ENCODE measurements at regions not wholly inside any gene's neighbourhood (a gene's known extent, or its start where the extent isn't known, plus 50 kb on each side); places are given as distances from the start of the nearest gene placed in this dataset.
"Not testable (repeated sequence)": the region's sequence is repeated elsewhere in the genome, so short reads cannot be mapped to it uniquely, and the experiment has no call there.

DNA sequence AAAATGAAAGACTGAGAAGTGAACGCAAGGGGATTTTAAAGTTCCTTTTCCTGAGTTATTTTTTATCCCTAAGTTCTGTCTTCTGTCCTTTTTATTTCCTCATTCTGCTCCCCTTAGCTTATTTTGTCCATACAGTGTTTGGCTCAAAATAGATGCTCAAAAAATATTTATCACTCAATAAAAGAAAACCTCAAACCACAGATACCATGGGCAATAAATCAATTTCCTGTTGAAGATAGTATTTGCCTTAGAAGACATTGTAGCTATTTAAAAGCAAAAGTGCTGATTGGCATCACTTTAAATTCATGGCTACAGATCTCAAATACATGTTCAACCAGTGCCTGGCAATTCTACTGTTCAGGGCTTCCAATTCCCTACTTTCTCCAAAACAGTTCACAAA, 316.5 kb upstream of the ADAMTS9 start:
- peak; percentile 31 for DNase-seq (ENCODE audit: low read depth)
- Histone ChIP-seq H3K79me2 (ENCODE audit: insufficient read depth, low read length) (no peaks in the 10 kb centered on the region), H4K20me1 (ENCODE audit: insufficient read depth, low read length) (no peaks in the 10 kb centered on the region), H3K4me1 (ENCODE audit: insufficient read depth, low read length) (peaks cover 15% of the 10 kb centered on the region), H3K36me3 (ENCODE audit: insufficient read depth, low read length) (no peaks in the 10 kb centered on the region), H3K27me3 (ENCODE audit: insufficient read depth, low read length) (no peaks in the 10 kb centered on the region), H3K4me3 (ENCODE audit: insufficient read depth, low read depth, low read length) (no peak overlapping the region), H2AFZ (ENCODE audit: low read depth, low read length) (no peak overlapping the region), H3K4me2 (ENCODE audit: low read length) (no peak overlapping the region), H3K9ac (ENCODE audit: low read length) (no peak overlapping the region), H3K9me3 (ENCODE audit: insufficient read depth, low read depth, low read length) (no peaks in the 10 kb centered on the region), H3K27ac (ENCODE audit: low read depth, low read length) (no peak overlapping the region)
- H3K27ac Mint-ChIP-seq (ENCODE audit: unreplicated experiment), result no peak overlapping the region
- H3K27me3 Mint-ChIP-seq (ENCODE audit: low read depth, unreplicated experiment), result no peaks in the 10 kb centered on the region
- TF ChIP-seq, protein P1, sequence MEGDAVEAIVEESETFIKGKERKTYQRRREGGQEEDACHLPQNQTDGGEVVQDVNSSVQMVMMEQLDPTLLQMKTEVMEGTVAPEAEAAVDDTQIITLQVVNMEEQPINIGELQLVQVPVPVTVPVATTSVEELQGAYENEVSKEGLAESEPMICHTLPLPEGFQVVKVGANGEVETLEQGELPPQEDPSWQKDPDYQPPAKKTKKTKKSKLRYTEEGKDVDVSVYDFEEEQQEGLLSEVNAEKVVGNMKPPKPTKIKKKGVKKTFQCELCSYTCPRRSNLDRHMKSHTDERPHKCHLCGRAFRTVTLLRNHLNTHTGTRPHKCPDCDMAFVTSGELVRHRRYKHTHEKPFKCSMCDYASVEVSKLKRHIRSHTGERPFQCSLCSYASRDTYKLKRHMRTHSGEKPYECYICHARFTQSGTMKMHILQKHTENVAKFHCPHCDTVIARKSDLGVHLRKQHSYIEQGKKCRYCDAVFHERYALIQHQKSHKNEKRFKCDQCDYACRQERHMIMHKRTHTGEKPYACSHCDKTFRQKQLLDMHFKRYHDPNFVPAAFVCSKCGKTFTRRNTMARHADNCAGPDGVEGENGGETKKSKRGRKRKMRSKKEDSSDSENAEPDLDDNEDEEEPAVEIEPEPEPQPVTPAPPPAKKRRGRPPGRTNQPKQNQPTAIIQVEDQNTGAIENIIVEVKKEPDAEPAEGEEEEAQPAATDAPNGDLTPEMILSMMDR (IDR thresholded peaks at IDR 0.05; ENCODE audit: insufficient read depth, low read depth, low read length), result no peak
- TF ChIP-seq EZH2 (IDR thresholded peaks at IDR 0.05; ENCODE audit: insufficient read depth, low read length), result no peak
- no peak for FAIRE-seq
- peaks cover 46% of the 10 kb centered on the region for H3K4me1 Mint-ChIP-seq (ENCODE audit: low read depth, unreplicated experiment)
- no peaks in the 10 kb centered on the region for H3K36me3 Mint-ChIP-seq (ENCODE audit: low read depth, unreplicated experiment)
- peaks cover 3% of the 10 kb centered on the region for H3K9me3 Mint-ChIP-seq (ENCODE audit: unreplicated experiment)
- no peak overlapping the region for H3K4me3 Mint-ChIP-seq (ENCODE audit: unreplicated experiment)

DNA sequence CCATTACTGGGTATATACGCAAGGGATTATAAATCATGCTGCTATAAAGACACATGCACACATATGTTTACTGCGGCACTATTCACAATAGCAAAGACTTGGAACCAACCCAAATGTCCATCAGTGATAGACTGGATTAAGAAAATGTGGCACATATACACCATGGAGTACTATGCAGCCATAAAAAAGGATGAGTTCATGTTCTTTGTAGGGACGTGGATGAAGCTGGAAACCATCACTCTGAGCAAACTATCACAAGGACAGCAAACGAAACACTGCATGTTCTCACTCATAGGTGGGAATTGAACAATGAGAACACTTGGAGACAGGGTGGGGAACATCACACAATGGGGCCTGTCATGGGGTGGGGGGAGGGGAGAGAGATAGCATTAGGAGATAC, 313.3 kb upstream of the ADAMTS9 start:
- H3K9me3 Mint-ChIP-seq (ENCODE audit: unreplicated experiment); H2AFZ ChIP-seq (ENCODE audit: low read depth, low read length); H3K4me3 Mint-ChIP-seq (ENCODE audit: unreplicated experiment); H3K9me3 ChIP-seq (ENCODE audit: insufficient read depth, low read depth, low read length); H3K79me2 ChIP-seq (ENCODE audit: insufficient read depth, low read length); H3K4me3 ChIP-seq (ENCODE audit: insufficient read depth, low read depth, low read length); H3K27ac ChIP-seq (ENCODE audit: low read depth, low read length); FAIRE-seq; H3K4me1 ChIP-seq (ENCODE audit: insufficient read depth, low read length); H3K4me2 ChIP-seq (ENCODE audit: low read length); DNase-seq (ENCODE audit: low read depth); H3K36me3 ChIP-seq (ENCODE audit: insufficient read depth, low read length); H3K27me3 Mint-ChIP-seq (ENCODE audit: low read depth, unreplicated experiment); H3K27ac Mint-ChIP-seq (ENCODE audit: unreplicated experiment); H4K20me1 ChIP-seq (ENCODE audit: insufficient read depth, low read length); H3K36me3 Mint-ChIP-seq (ENCODE audit: low read depth, unreplicated experiment); H3K27me3 ChIP-seq (ENCODE audit: insufficient read depth, low read length); H3K9ac ChIP-seq (ENCODE audit: low read length): not testable (repeated sequence)
- peaks cover 32% of the 10 kb centered on the region for H3K4me1 Mint-ChIP-seq (ENCODE audit: low read depth, unreplicated experiment)

DNA sequence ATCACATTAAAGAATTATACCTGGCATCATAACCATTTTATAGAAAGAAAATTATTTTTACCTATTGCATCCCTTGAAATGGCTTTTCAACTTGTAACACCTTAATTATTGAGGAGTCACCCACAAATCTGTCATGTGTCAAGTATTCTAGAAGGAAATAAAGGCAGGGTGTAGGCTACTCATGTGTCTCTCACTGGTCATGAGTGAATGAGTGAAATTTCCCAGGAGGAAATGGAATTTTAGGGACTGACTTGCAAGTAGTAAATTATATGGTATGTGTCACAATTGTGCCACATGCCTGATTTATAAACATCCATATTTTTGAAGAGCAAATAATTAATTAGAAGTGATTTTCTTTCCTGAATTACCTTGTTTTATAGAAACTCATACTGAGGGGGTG, 310.5 kb upstream of the ADAMTS9 start:
- peaks cover 14% of the 10 kb centered on the region for H3K4me1 Mint-ChIP-seq (ENCODE audit: low read depth, unreplicated experiment)

More for the DNA sequence above, 310.5 kb upstream of the ADAMTS9 start:
- H3K36me3 Mint-ChIP-seq (ENCODE audit: low read depth, unreplicated experiment), result no peaks in the 10 kb centered on the region
- peaks cover 3% of the 10 kb centered on the region for H3K9me3 Mint-ChIP-seq (ENCODE audit: unreplicated experiment)
- no peak overlapping the region for H3K4me3 Mint-ChIP-seq (ENCODE audit: unreplicated experiment)
- H3K79me2 ChIP-seq (ENCODE audit: insufficient read depth, low read length), result no peaks in the 10 kb centered on the region
- TF ChIP-seq EZH2 (IDR thresholded peaks at IDR 0.05; ENCODE audit: insufficient read depth, low read length), result no peak
- TF ChIP-seq, protein P1 (IDR thresholded peaks at IDR 0.05; ENCODE audit: insufficient read depth, low read depth, low read length), result no peak
- no peaks in the 10 kb centered on the region for H3K27me3 Mint-ChIP-seq (ENCODE audit: low read depth, unreplicated experiment)
- H3K4me2 ChIP-seq (ENCODE audit: low read length), result no peak overlapping the region
- H4K20me1 ChIP-seq (ENCODE audit: insufficient read depth, low read length), result no peaks in the 10 kb centered on the region
- DNase-seq (ENCODE audit: low read depth) (no peak), FAIRE-seq (no peak)
- H3K27ac ChIP-seq (ENCODE audit: low read depth, low read length), result no peak overlapping the region
- H3K27ac Mint-ChIP-seq (ENCODE audit: unreplicated experiment), result no peak overlapping the region
- H2AFZ ChIP-seq (ENCODE audit: low read depth, low read length), result no peak overlapping the region
- H3K4me3 ChIP-seq (ENCODE audit: insufficient read depth, low read depth, low read length), result no peak overlapping the region
- no peak overlapping the region for H3K9ac ChIP-seq (ENCODE audit: low read length)
- no peaks in the 10 kb centered on the region for H3K36me3 ChIP-seq (ENCODE audit: insufficient read depth, low read length)
- H3K4me1 ChIP-seq (ENCODE audit: insufficient read depth, low read length), result no peaks in the 10 kb centered on the region
- no peaks in the 10 kb centered on the region for H3K9me3 ChIP-seq (ENCODE audit: insufficient read depth, low read depth, low read length)
- no peaks in the 10 kb centered on the region for H3K27me3 ChIP-seq (ENCODE audit: insufficient read depth, low read length)
